SK-N-SH (cell line): ENCODE measurements at regions not wholly inside any gene's neighbourhood (a gene's known extent, or its start where the extent isn't known, plus 50 kb on each side); places are given as distances from the start of the nearest gene placed in this dataset.

Source experiments
- CTCF ChIA-PET: fragments of 300-600, 350-600 bp; formaldehyde crosslinking; extraction: SDS; loops from one replicate; lab custom pipeline; 2021; lab: Yijun Ruan, JAX
- POLR2A ChIA-PET: fragments of 350-600 bp; sonication (Branson Sonifier 250); formaldehyde crosslinking; extraction: SDS; loops from one replicate; lab custom pipeline; 2020; ENCODE audit warnings: antibody characterized with exemption, inconsistent platforms; lab: Yijun Ruan, JAX
- DNase-seq: peaks from one replicate; pipeline ENCODE4 v3.0.0; 2012
- H2AFZ ChIP-seq: fragments of 200-600 bp; sonication (generic); 2 replicates; pipeline ENCODE4 v1.8.1; 2016; ENCODE audit warnings: antibody characterized with exemption, mild to moderate bottlenecking, low read depth
- H3F3A ChIP-seq: fragments of 200-600 bp; sonication (generic); replicated peaks from 2 replicates; pipeline ENCODE3; 2016; ENCODE audit warnings: antibody characterized with exemption, mild to moderate bottlenecking; ENCODE audit not compliant: insufficient read depth
- H3K27ac ChIP-seq, 2 experiments: fragments of 200-500 bp in 1 of 2; fragments of 200-600 bp in 1 of 2; sonication (Bioruptor generic) in 1 of 2; sonication (generic), shearing (Covaris generic) in 1 of 2; 2 replicates each; pipeline versions ENCODE4 v1.5.1 to v1.6.1; 2014 to 2016; ENCODE audit warnings: low read depth in 2 of 2, inconsistent platforms in 1 of 2, low read length in 1 of 2, mild to moderate bottlenecking in 1 of 2, mixed read lengths in 1 of 2
- H3K27me3 ChIP-seq: fragments of 200-600 bp; sonication (generic), shearing (Covaris generic); 2 replicates; pipeline ENCODE4 v1.6.1; 2016; ENCODE audit warnings: mixed run types; ENCODE audit not compliant: insufficient read depth
- H3K36me3 ChIP-seq, 2 experiments: fragments of 200-500 bp in 1 of 2; fragments of 200-600 bp in 1 of 2; sonication (Bioruptor generic) in 1 of 2; sonication (generic) in 1 of 2; replicated peaks in 1 of 2; 2 replicates each; pipeline versions ENCODE3 to v1.5.1; 2014 to 2016; ENCODE audit warnings: low read length in 1 of 2, mild to moderate bottlenecking in 1 of 2; ENCODE audit not compliant: insufficient read depth in 2 of 2, control insufficient read depth in 1 of 2
- H3K4me1 ChIP-seq, 2 experiments: fragments of 200-500 bp in 1 of 2; fragments of 200-600 bp in 1 of 2; sonication (Bioruptor generic) in 1 of 2; sonication (generic), shearing (Covaris generic) in 1 of 2; 2 replicates each; pipeline versions ENCODE4 v1.5.1 to v1.6.1; 2014 to 2016; ENCODE audit warnings: low read depth in 1 of 2, low read length in 1 of 2, mixed run types in 1 of 2; ENCODE audit not compliant: insufficient read depth in 2 of 2, control insufficient read depth in 1 of 2
- H3K4me2 ChIP-seq: fragments of 200-600 bp; sonication (generic), shearing (Covaris generic); 2 replicates; pipeline ENCODE4 v1.6.1; 2017; ENCODE audit warnings: mixed run types
- H3K4me3 ChIP-seq, 2 experiments: fragments of 200-500 bp in 1 of 2; fragments of 200-600 bp in 1 of 2; sonication (Bioruptor generic) in 1 of 2; sonication (generic), shearing (Covaris generic) in 1 of 2; 2 replicates each; pipeline versions ENCODE4 v1.5.1 to v1.8.1; 2014 to 2016; ENCODE audit warnings: low read depth in 2 of 2, inconsistent platforms in 1 of 2, low read length in 1 of 2, mild to moderate bottlenecking in 1 of 2, mixed read lengths in 1 of 2, moderate library complexity in 1 of 2
- H3K79me2 ChIP-seq: fragments of 200-600 bp; sonication (generic); 2 replicates; pipeline ENCODE4 v1.8.1; 2017; ENCODE audit warnings: mild to moderate bottlenecking; ENCODE audit not compliant: insufficient read depth
- H3K9ac ChIP-seq: fragments of 200-600 bp; sonication (generic); 2 replicates; pipeline ENCODE4 v1.6.1; 2017; ENCODE audit warnings: mixed run types
- H3K9me2 ChIP-seq: fragments of 200-600 bp; sonication (generic); 2 replicates; pipeline ENCODE4 v1.6.1; 2017; ENCODE audit warnings: mixed run types
- H3K9me3 ChIP-seq: fragments of 200-600 bp; sonication (generic); 2 replicates; pipeline ENCODE4 v1.6.1; 2017; ENCODE audit warnings: mixed run types, mild to moderate bottlenecking, moderate library complexity
- H4K20me1 ChIP-seq: fragments of 200-600 bp; sonication (generic); 2 replicates; pipeline ENCODE4 v1.6.1; 2017; ENCODE audit warnings: mild to moderate bottlenecking, mixed run types; ENCODE audit not compliant: insufficient read depth
- EP300 ChIP-seq, 2 experiments: IDR thresholded peaks; 2 replicates each; pipeline versions ENCODE4 v1.4.0 to v1.6.1; 2012; ENCODE audit warnings: borderline replicate concordance in 1 of 2, low read depth in 1 of 2, low read length in 1 of 2
- FOSL2 ChIP-seq: IDR thresholded peaks from 2 replicates; pipeline ENCODE4 v1.4.0; 2012; ENCODE audit warnings: low read depth, mild to moderate bottlenecking, moderate library complexity, borderline replicate concordance
- GABPA ChIP-seq: IDR thresholded peaks from 2 replicates; pipeline ENCODE4 v1.4.0; 2012; ENCODE audit warnings: low read depth, mild to moderate bottlenecking
- IRF3 ChIP-seq: fragments of 150-350 bp; IDR thresholded peaks from 2 replicates; pipeline ENCODE4 v1.6.1; 2016; ENCODE audit warnings: mild to moderate bottlenecking, low read depth, low read length
- JUND ChIP-seq: IDR thresholded peaks from 2 replicates; pipeline ENCODE4 v1.4.0; 2012
- MEF2A ChIP-seq: IDR thresholded peaks from 2 replicates; pipeline ENCODE4 v1.4.0; 2012; ENCODE audit warnings: low read depth, borderline replicate concordance
- NFIC ChIP-seq: IDR thresholded peaks from 2 replicates; pipeline ENCODE4 v1.4.0; 2012; ENCODE audit warnings: borderline replicate concordance
- NRF1 ChIP-seq: IDR thresholded peaks from 2 replicates; pipeline ENCODE4 v1.6.1; 2012; ENCODE audit warnings: low read depth, mild to moderate bottlenecking, low read length
- PBX3 ChIP-seq: IDR thresholded peaks from 2 replicates; pipeline ENCODE4; 2012
- POLR2AphosphoS5 ChIP-seq: IDR thresholded peaks from 2 replicates; pipeline ENCODE4 v1.6.1; 2012; ENCODE audit warnings: low read depth, low read length
- RAD21 ChIP-seq: IDR thresholded peaks from 2 replicates; pipeline ENCODE4 v1.6.1; 2012; ENCODE audit warnings: mild to moderate bottlenecking, low read length
- RFX5 ChIP-seq: IDR thresholded peaks from 2 replicates; pipeline ENCODE4 v1.6.1; 2012; ENCODE audit warnings: mild to moderate bottlenecking, improper control_type of control experiment, low read length
- RXRA ChIP-seq: IDR thresholded peaks from 2 replicates; pipeline ENCODE4 v1.4.0; 2012; ENCODE audit warnings: low read depth, mild to moderate bottlenecking, borderline replicate concordance
- SMC3 ChIP-seq: IDR thresholded peaks from 2 replicates; pipeline ENCODE4 v1.6.1; 2012; ENCODE audit warnings: low read depth, low read length, improper control_type of control experiment
- TEAD4 ChIP-seq: IDR thresholded peaks from 2 replicates; pipeline ENCODE4 v1.4.0; 2012; ENCODE audit warnings: mild to moderate bottlenecking, borderline replicate concordance; ENCODE audit not compliant: insufficient read depth
- USF1 ChIP-seq: IDR thresholded peaks from 2 replicates; pipeline ENCODE4 v1.4.0; 2012; ENCODE audit warnings: low read depth, borderline replicate concordance
- WGBS: methylation state at CpG from one replicate; pipeline ENCODE4 v1.1.6; 2017; ENCODE audit warnings: low lambda C conversion rate; 5-methylcytosine and 5-hydroxymethylcytosine counted together

GRCh38 chr16:64180136-64180900 lies 941.5 kb downstream of the CDH11 start:
- no peak for TF ChIP-seq TEAD4
- TF ChIP-seq RFX5: no peak
- no peak for TF ChIP-seq JUND
- TF ChIP-seq USF1: no peak
- no peak for TF ChIP-seq EP300 (IDR thresholded peaks at IDR 0.05; ENCODE audit: borderline replicate concordance in 1 of 2, low read depth in 1 of 2, low read length in 1 of 2)
- TF ChIP-seq MEF2A: no peak
- TF ChIP-seq SMC3: no peak
- no peak for TF ChIP-seq FOSL2
- TF ChIP-seq NRF1: no peak
- TF ChIP-seq RXRA: no peak
- TF ChIP-seq NFIC: no peak
- no peak for TF ChIP-seq RAD21
- TF ChIP-seq GABPA: no peak
- TF ChIP-seq IRF3: no peak
- H3K79me2 ChIP-seq: no peaks in the 10 kb centered on the region
- no peaks in the 10 kb centered on the region for H3K36me3 ChIP-seq
- no peak overlapping the region for H3K4me3 ChIP-seq
- POLR2A ChIA-PET: no interaction called here
- 76% methylated on average over 4 of the region's 4 CpGs for WGBS
- H3K9ac ChIP-seq: no peak overlapping the region
- no peaks in the 10 kb centered on the region for H3K4me1 ChIP-seq
- no peak overlapping the region for H3K4me2 ChIP-seq
- no peak overlapping the region for H2AFZ ChIP-seq
- CTCF ChIA-PET: no interaction called here
- no peaks in the 10 kb centered on the region for H3K27me3 ChIP-seq
- H3F3A ChIP-seq: no peaks in the 10 kb centered on the region
- no peaks in the 10 kb centered on the region for H4K20me1 ChIP-seq
- H3K9me2 ChIP-seq: no peaks in the 10 kb centered on the region
- no peak overlapping the region for H3K27ac ChIP-seq
- no peaks in the 10 kb centered on the region; the same call in 1 of the 2 replicates for H3K9me3 ChIP-seq
- DNase-seq: no peak

GRCh38 chr16:64174327-64174726 lies 947.5 kb downstream of the CDH11 start:
- Histone ChIP-seq H3K4me3 (no peak overlapping the region), H2AFZ (no peak overlapping the region), H3K4me2 (no peak overlapping the region), H3K9me3 (no peaks in the 10 kb centered on the region; the same call in 1 of the 2 replicates), H3K79me2 (no peaks in the 10 kb centered on the region), H3F3A (no peaks in the 10 kb centered on the region), H3K9me2 (no peaks in the 10 kb centered on the region), H3K27ac (no peak overlapping the region), H3K36me3 (no peaks in the 10 kb centered on the region), H4K20me1 (no peaks in the 10 kb centered on the region), H3K4me1 (no peaks in the 10 kb centered on the region), H3K27me3 (no peaks in the 10 kb centered on the region), H3K9ac (no peak overlapping the region)
- ChIA-PET CTCF (no interaction called here), POLR2A (no interaction called here)
- no peak for DNase-seq
- no peak for TF ChIP-seq PBX3
- no peak for TF ChIP-seq POLR2AphosphoS5
- WGBS: 51% methylated on average over 2 of the region's 2 CpGs
